ENCODE measurements at regions not wholly inside any gene's neighbourhood (a gene's known extent, or its start where the extent isn't known, plus 50 kb on each side); places are given as distances from the start of the nearest gene placed in this dataset.
"Not testable (repeated sequence)": the region's sequence is repeated elsewhere in the genome, so short reads cannot be mapped to it uniquely, and the experiment has no call there.

DNA sequence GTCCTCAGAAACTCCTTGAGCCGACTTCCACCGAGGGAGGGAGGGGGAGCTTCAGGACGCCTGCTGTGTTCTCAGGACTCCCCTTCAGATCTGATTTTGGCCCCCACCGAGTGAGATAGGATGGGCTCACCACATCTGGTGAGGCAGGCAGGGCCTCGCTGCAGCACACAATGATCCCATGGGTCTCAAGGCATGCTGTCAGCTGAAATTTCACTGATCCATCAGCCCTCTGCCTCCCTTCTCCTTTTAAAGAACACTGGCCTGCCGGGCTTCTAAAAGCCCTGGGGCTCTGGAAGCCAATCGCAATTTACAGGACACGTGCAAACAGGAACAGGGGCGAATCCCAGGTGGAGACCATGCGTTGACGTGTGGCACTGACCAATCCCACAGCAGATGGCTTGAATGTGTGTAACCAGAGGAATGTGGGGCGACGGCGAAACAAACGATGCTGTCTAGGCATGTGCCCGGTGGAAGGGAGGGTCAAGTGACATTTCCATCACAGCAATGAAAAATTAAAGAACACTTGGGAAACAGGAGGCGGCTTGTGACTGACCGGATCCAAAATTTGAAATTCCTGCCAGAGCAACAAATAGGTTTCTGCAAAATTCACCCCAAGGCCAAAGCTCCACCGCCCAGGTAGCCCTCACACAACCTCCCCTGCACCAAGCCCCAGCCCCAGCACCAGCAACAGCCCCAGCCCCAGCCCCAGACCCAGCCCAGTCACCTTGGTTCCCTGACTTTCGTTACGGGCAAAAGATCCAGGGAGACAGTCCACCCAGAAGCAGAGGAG is 167.1 kb upstream of the ZNF337 start:
- Histone ChIP-seq H3K4me1 (peaks cover 0 to 64% (median 47%) of the 10 kb centered on the region in 4 donors), H3K9me3 (no peaks in the 10 kb centered on the region), H3K36me3 (no peaks in the 10 kb centered on the region), H3K27me3 (no peaks in the 10 kb centered on the region), H3K27ac (peak overlapping the region in 1 of 2 donors; percentile 31), H3K4me3 (peak overlapping the region; percentile 45 to 55)
- no peak for DNase-seq
- intact Hi-C loops (cut with DNase I; ENCODE audit: low total_unique reads): no loop called here
- TF ChIP-seq CTCF (IDR thresholded peaks at IDR 0.05): no peak

DNA sequence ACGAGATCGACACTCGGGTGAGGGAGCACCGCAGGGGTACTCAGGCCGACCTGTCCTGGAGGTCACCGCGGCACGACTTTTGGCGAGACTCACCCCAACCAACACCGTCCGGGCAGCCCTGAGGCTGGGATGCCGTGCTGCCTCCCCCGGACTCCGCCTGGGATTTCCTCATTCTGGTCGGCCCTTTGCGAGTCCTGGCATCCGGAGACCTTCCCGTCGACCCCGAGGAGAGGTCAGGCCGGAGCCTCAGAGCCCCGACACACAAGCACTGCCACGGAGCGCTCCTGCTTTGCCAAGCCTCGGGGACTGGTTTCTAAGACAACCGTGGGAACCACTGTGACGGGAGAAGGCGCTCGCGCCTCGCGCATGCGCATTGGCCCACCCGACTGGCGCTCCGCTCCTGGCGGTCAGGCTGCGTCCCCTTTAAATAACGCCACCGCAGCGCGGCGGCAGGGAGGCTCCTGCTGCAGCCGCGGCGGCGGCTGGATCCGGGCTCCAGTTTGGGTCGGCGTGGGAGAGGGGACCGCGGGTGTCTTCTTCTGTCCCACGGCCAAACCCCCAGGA is 166.4 kb upstream of the ZNF337 start:
- H3K36me3 ChIP-seq; intact Hi-C loops (cut with DNase I; ENCODE audit: low total_unique reads); H3K27me3 ChIP-seq; H3K9me3 ChIP-seq: not testable (repeated sequence)
- Histone ChIP-seq H3K4me1 (peaks cover 0 to 65% (median 47%) of the 10 kb centered on the region in 4 donors), H3K4me3 (peak overlapping the region; percentile 45 to 55), H3K27ac (peak overlapping the region in 1 of 2 donors; percentile 31)
- peak in 1 of 2 experiments; percentile 29 for TF ChIP-seq CTCF (IDR thresholded peaks at IDR 0.05)
- peak; percentile 85 to 94 for DNase-seq

- Histone ChIP-seq H3K27ac (no peak overlapping the region), H3K4me1 (peaks cover 0 to 61% (median 42%) of the 10 kb centered on the region in 4 donors), H3K9me3 (no peaks in the 10 kb centered on the region), H3K4me3 (peak overlapping the region; percentile 42 to 45), H3K27me3 (no peaks in the 10 kb centered on the region), H3K36me3 (no peaks in the 10 kb centered on the region)
- intact Hi-C loops (cut with DNase I; ENCODE audit: low total_unique reads): no loop called here
- no peak for DNase-seq
- no peak for TF ChIP-seq CTCF (IDR thresholded peaks at IDR 0.05)
Measured at GRCh38 chr20:25860531-25861150, 164.0 kb upstream of the ZNF337 start.

DNA sequence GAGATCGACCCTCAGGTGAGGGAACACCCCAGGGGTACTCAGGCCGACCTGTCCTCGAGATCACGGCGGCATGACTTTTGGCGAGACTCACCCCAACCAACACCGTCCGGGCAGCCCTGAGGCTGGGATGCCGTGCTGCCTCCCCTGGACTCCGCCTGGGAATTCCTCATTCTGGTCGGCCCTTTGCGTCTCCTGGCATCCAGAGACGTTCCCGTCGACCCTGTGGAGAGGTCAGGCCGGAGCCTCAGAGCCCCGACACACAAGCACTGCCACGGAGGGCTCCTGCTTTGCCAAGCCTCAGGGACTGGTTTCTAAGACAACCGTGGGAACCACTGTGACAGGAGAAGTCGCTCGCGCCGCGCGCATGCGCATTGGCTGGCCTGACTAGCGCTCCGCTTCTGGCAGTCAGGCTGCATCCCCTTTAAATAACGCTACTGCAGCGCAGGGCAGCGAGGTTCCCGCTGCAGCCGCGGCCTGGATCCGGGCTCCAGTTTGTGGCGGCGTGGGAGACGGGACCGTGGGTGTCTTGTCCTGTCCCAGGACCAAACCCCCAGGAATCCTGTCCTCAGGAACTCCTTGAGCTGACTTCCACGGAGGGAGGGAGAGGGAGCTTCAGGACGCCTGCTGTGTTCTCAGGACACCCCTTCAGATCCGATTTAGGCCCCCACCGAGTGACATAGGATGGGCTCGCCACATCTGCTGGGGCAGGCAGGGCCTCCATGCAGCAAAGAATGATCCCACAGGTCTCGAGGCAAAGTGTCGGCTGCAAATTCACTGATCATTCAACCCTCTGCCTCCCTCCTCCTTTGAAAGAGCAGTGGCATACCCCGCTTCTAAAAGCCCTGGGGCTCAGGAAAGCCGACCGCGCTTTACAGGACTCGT is 163.2 kb upstream of the ZNF337 start:
- Histone ChIP-seq H3K4me3 (peak overlapping the region; percentile 30 to 42), H3K27me3 (no peaks in the 10 kb centered on the region), H3K4me1 (peaks cover 0 to 56% (median 40%) of the 10 kb centered on the region in 4 donors), H3K27ac (peak overlapping the region in 1 of 2 donors; percentile 32), H3K9me3 (no peaks in the 10 kb centered on the region), H3K36me3 (no peaks in the 10 kb centered on the region)
- intact Hi-C loops (cut with DNase I; ENCODE audit: low total_unique reads): no loop called here
- TF ChIP-seq CTCF (IDR thresholded peaks at IDR 0.05): no peak
- peak; percentile 55 to 87 for DNase-seq

Data from tibial artery (tissue), 4 donors.